Smooth muscle cell of the brain vasculature (primary cell): ENCODE measurements at regions not wholly inside any gene's neighbourhood (a gene's known extent, or its start where the extent isn't known, plus 50 kb on each side); places are given as distances from the start of the nearest gene placed in this dataset.
"Not testable (repeated sequence)": the region's sequence is repeated elsewhere in the genome, so short reads cannot be mapped to it uniquely, and the experiment has no call there.

ENCODE experiments used
- DNase-seq: peaks from one replicate; pipeline ENCODE4 v3.0.0-alpha.2; 2012; ENCODE audit warnings: low read depth, low spot score

- DNase-seq, result no peak
These were observed 417.0 kb upstream of the SOX5 start for GRCh38 chr12:24366514-24366913.

- no peak for DNase-seq
These were observed 415.5 kb upstream of the SOX5 start for GRCh38 chr12:24364921-24365320.

- no peak for DNase-seq
These were observed 413.8 kb upstream of the SOX5 start for GRCh38 chr12:24363177-24363754.

DNA sequence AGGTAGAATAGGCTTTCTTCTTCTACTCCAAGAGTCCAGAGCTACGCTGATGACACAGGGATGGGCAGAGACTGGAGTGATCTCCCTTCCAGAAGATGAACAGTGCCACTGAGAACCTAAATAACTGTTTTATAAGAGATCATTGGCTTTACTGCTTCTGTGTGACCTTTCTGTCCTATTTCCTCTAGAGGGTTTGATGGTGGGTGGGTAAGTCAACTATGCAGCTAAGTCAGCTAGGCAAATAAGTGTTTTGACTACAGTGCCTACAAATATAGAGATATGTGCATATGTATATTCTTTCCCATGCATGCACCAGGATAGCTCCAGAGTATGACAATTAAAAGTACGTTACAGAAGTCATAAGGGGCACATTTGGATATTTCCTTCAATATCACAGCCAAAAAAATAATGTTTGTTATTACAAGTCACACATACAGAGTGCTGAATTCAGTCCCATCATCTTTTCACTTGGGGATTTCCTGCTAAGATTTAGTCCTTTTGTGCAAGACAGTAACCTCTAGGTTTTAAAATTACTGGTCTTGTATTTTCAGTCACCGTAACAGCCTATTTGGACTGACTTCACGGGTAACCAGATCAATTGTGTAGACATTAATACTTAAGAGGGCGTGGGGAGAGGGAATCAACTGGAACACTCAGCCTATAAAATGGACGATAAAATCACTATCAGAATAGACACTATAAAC is 412.6 kb upstream of the SOX5 start:
- no peak for DNase-seq

- DNase-seq, result no peak
These were observed 411.4 kb upstream of the SOX5 start for GRCh38 chr12:24360907-24361306.

DNA sequence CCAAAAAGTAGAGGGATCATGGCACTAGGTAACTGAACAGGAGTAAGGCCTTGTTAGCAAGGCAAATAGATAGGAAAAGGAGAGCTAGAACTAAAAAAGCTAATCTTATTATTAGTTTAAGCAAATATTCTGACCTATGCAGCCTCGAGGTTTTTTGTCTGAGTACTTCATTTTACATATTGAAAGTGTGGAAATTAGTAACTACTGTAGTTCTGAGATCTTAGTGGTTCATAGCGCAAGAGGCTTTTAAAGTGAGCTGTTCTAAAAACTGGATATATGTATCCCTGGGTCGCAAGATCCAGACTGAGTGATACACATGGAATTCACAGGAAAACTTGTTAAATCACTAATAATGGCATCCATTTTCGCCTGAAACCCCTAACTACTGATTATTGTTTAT is 411.0 kb upstream of the SOX5 start:
- no peak for DNase-seq

DNA sequence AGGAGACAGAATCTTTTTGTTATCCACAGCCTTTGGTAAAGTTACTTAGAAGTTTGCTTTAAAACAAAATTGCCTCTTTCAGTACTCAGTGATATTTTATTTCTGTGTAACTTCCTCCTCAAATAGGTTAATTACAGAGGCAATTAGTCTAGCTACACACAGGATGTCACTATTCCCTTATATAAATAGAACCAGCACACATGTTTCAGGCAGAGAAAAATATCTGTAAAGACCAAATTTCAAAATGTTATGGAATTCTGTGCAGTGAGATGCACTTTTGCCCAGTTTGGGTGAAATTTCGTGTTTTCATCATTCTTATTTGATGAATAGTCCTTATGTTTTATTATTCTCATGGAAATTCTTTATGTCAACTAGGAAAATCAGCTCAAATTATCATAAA is 410.6 kb upstream of the SOX5 start:
- DNase-seq, result no peak

GRCh38 chr12:24359418-24359817 is 409.9 kb upstream of the SOX5 start:
- DNase-seq, result no peak

DNA sequence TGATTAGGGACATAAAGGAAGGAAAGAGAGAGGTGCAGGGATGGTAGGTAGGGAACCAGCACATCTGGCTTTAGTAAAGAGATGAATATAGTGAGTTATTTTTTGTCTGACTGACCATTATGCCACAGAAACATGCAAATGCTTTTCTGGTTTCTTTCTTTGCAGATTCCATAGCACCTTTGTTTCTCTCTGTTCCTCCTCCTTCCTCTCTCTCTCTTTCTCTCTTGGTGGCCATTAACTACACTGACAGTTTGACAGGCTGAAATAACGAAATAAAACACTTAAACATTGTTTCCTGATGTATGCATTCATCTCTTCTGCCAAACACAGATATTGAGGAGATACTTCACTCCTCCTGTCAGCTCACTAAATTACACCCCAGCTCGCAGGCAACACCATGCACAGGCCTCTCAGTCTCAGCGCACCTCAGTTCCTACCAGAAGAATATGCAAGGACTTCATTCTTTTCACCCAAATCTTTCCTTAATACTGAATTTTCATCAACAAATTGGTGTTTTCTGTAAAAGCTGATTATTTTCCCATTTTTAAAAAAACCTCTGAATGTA is 406.9 kb upstream of the SOX5 start:
- no peak for DNase-seq

GRCh38 chr12:24352363-24352762 is 402.9 kb upstream of the SOX5 start:
- DNase-seq, result no peak

DNA sequence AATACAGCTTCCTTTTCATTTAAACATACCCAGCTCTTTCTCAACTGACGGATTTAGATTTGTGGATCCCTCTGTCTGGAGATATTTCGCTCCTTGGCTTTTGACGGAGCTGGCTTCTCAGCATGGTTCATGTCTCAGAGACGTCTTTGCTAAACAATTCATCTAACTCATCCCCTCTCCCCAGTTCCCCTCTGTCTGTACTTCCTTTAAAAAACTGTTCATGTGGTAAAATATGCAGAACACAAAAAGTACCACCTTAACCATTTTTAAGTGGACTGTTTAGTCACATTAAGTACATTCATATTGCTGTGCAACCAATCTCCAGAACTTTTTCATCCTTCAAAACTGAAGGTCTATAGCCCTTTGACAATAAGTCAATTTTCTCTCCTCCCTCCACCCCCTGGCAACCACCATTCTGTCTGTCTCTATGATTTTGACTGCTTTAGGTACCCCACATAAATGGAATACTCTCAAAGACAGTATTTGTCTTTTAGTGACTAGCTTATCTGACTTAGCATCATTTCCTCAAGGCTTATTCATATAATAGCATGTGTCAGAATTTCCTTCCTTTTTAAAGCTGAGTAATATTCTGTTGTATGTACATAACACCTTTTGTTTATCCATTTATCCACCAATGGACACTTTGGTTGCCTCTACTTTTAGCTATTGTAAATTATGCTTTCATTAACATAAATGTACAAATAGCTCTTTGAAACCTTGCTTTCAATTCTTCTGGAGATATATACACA is 399.8 kb upstream of the SOX5 start:
- DNase-seq, result no peak

DNA sequence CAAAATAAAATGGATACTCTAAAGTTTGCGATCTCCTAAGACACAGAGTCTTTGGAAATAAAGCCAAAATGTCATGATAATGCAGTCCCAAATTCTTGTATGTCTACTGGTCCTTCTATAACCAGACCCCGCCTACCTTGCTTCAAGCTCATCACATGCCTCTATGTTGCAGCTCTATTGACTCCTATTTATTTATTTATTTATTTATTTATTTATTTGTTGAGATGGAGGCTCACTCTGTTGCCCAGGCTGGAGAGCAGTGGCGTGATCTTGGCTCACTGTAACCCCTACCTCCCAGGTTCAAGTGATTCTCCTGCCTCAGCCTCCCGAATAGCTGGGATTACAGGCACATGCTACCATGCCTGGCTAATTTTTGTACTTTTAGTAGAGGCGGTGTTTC is 398.7 kb upstream of the SOX5 start:
- not testable (repeated sequence) for DNase-seq

DNA sequence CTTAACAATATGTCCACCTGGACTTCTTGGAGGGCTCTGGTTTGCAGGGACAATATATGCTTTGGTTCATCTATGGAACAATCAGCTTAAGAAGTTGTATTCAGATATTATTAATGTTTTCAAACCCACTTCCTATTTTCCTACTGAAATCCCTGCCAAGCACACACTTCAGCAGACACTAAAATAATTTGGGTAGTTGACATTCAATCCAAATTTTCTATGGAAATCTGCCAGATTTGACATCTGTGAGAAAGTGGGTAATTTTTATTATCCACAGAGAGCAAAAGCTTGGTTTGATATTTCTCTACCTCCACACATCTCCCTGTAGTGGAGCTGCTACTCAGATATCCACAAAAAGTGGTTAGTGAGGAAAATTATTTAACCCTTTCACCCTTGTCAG is 378.8 kb upstream of the SOX5 start:
- no peak for DNase-seq

- DNase-seq, result no peak
These were observed 375.9 kb upstream of the SOX5 start for GRCh38 chr12:24325331-24325730.

GRCh38 chr12:24307716-24308335 is 358.4 kb upstream of the SOX5 start:
- no peak for DNase-seq

DNA sequence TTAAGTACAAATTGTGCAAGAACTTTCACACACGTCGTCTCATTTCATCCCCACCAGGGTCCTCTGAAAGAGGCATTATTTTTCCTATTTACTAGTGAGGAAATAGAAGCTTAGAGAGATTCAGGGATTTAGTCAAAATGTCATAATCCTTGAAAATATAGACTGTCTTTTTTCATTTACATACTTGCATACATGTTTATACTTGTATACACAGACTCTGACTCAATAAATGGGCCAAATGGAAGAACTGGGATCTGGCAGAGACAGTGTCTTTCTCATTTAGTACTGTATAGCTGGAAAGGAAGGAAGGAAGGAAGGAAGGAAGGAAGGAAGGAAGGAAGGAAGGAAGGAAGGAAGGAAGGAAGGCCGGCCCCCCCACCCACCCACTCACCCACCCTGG is 357.7 kb upstream of the SOX5 start:
- DNase-seq, result no peak

DNA sequence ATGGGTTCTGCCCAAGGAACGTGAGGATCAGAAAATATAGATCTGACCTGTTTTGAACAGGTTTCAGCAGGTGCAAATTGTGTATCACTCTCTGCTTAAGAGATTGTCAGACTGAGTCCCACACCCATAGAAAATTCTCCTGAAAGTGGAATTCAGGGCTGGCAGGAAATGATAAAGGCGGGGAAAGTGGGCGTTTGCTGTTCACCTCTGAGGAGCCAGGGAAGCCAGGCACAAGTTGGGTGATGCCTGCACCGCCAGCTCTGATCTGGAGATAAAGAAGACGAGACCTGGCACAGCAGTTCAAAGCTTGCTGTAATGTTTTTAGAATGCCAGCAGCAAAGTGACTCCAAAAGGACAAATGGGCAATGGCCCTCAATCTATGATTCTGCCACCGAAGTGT is 356.5 kb upstream of the SOX5 start:
- no peak for DNase-seq

DNA sequence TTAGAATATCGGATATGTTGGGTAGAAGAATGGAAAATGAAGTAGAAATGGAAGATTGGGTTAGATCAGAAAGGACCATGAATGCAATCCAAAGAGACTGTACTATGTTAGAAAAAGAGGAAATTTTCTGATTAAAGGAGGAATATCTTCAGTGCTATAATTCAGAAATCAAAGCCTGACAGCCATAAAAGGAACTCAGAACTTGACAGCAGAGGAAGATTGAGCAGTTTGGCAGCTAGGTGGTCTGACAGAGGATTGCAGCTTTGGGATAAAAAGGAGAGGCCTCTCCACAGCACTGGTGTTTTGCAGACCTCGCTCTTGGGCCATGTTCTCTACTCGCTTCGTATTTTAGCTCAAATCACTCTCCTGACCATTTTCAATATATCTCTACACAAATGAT is 354.8 kb upstream of the SOX5 start:
- DNase-seq, result no peak

DNA sequence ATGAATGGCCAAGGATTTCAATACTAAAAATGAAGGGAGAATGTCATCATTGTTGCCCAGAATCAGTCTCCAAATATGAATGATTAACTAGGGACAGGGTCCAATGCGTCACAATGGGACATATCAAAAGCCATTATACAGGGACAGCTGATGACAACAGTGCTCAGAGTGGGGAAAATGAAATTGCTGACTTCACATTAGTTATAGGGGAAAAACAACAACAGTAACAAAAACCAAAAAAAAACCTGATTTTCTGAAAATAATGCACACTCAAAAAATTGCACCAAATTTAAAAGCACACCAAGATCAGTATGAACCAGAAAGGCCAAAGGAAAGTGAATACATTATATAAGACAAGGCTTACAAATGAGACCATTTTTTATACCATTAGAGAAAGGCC is 353.2 kb upstream of the SOX5 start:
- DNase-seq, result no peak

GRCh38 chr12:24297516-24297915 is 348.0 kb upstream of the SOX5 start:
- DNase-seq, result no peak

DNA sequence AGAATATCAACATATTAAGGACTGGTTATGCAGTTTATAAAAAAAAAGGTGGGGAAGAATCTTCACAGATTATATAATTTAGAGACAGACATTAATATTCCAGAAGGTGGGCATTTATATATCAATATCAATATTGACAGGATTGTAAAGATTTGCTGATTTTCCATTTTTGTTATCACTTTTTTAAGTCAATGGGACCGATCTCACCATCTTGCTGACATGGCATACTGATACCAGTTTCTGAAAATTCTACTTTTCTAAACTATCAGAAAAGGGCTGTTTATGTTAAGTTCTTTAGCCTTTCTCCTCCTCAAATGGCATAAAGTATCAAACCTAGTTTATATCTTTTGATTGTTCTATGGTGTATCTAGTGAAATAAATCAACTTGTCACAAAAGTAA is 344.1 kb upstream of the SOX5 start:
- no peak for DNase-seq

DNA sequence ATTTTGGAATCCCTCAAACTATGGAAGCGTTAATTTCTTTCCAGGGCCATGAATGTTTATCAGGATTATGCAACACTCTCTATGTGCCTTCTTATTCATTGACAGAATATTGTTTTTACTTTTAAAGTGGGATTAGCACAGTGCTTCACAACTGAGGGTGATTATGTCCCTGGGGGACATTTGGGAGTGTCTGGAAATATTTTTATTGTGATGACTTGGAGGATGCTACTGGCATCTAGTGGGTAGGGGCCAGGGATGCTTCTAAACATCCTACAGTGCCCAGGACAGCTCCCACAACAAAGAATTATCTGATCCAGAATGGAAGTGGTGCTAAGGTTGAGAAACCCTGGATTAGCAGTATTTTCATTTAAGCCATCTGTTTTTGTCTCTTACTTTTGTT is 338.5 kb upstream of the SOX5 start:
- no peak for DNase-seq
